ENCODE measurements at regions not wholly inside any gene's neighbourhood (a gene's known extent, or its start where the extent isn't known, plus 50 kb on each side); places are given as distances from the start of the nearest gene placed in this dataset.

GRCh38 chr12:111310076-111310870, 58.6 kb downstream of the PHETA1 start:
- DNase-seq (ENCODE audit: low read depth in 3 of 3, low spot score in 2 of 3), result no peak

- DNase-seq (ENCODE audit: low read depth in 3 of 3, low spot score in 2 of 3), result no peak
These were observed 59.3 kb downstream of the PHETA1 start for GRCh38 chr12:111309584-111309983.

GRCh38 chr12:111308473-111308872, 60.4 kb downstream of the PHETA1 start:
- DNase-seq (ENCODE audit: low read depth in 3 of 3, low spot score in 2 of 3), result no peak

GRCh38 chr12:111304642-111305071, 64.2 kb downstream of the PHETA1 start:
- no peak for DNase-seq (ENCODE audit: low read depth in 3 of 3, low spot score in 2 of 3)

DNA sequence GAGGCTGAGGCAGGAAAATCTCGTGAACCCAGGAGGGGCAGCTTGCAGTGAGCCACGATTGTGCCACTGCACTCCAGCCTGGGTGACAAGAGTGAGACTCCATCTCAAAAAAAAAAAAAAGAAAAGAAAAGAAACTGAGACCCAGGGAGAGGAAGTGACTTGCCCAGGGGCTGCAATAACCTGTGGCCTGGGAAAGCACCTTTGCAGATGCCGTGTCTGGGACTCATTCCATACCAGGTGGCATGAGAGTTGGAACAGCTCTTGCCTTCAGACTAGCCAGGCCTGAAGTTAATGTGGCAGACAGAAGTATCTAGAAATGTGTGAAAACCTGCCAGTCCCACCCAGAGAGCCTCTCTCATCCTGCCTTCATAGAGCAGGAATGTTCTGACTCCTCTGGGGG, 65.4 kb downstream of the PHETA1 start:
- no peak for DNase-seq (ENCODE audit: low read depth in 3 of 3, low spot score in 2 of 3)

DNA sequence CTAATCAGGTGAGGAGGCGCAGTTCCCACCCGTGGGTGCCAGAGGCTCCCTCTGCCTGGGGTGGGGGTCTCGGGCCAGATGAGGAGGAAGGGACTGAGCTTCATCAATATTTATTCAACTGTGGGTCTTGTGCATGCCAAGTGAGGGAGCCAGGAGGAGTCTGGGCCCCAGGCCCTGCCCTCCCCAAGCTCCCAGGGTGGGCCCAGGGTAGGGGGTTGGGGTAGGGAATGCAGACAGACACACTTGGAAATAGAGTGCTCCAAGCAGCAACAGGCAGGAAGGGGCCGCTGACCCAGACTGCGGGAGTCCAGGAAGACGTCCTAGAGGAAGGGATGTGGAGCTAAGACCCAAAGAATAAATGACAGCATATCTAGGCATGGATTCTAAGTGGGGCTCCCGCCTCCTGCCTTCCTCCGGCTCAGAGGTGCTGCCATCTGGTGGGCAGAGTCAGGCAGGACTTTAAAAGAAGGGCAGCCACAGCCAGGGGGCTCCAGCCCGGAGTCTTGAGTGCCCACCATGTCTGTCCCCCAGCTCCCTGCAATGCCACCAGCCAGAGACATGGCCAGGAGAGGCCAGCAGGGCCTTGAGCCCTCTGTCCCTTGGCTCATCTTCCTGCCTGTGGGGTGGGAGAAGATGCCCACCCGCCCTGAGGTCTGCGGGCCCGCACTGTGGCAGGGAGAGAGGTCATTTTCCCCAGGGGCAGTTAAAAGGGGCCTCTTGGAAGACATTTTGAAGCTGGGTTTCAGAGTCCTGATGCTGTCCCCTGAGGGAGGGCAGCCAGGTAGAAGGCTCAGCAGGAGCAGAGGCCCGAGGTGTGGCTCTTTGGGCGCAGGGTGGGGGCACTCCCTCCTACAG, 70.1 kb downstream of the PHETA1 start:
- peak; percentile 36 to 54 (median 36) for DNase-seq (ENCODE audit: low read depth in 3 of 3, low spot score in 2 of 3)

DNA sequence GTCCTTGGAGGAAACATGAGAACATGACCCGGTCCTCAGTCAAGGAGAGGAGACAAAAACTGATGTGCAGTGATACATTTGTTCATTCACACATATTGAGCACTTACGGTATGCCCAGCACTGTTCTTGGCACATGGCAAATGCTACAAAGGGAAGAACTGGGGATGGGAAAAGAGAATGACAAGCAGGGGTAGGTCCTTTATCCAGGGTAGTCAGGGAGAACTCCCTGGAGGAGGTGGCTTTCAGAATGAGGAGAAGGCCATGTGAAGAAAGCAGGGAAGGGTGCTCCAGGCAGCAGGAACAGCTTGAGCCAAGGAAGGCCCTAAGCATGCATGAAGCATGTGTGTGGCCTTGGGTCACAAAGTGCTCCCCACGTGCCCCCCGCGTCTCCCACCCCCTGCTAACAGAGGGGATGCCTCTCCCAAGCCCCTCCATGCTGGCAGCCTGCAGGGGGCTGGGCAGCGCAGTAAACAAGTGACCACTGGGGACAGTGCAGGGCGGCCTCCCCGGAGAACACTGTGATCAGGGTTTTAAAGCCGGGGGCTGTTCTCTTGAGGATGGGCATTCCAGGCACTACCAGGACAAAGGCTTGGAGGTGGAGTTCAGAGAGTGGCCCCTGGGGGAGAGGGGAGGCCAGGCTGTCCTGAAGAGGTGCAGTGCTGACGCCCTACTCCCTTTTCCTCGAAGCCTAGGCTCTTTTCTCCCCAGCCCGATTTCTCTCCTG, 71.0 kb downstream of the PHETA1 start:
- DNase-seq (ENCODE audit: low read depth in 3 of 3, low spot score in 2 of 3), result no peak

DNA sequence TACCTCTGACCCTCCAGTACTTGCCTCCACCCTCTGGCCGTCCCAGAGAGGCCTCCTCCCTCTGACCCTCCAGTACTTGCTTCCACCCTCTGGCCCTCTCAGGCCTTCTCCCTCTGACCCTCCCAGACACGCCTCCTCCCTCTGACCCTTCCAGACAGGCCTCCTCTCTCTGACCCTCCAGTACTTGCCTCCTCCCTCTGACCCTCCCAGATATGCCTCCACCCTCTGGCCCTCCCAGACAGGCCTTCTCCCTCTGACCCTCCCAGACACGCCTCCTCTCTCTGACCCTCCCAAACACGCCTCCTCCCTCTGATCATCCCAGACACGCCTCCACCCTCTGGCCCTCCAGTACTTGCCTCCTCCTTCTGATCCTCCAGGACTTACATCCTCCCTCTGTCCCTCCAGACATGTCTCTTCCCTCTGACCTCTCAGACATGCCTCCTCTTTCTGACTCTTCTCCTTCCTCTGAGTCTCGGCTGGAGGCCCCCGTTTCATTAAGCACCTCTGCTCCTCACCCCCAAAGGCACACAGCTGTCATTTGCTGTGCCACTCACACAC, 71.9 kb downstream of the PHETA1 start:
- DNase-seq (ENCODE audit: low read depth in 3 of 3, low spot score in 2 of 3), result no peak

- no peak for DNase-seq (ENCODE audit: low read depth in 3 of 3, low spot score in 2 of 3)
These were observed 73.7 kb downstream of the PHETA1 start for GRCh38 chr12:111295176-111295575.

DNA sequence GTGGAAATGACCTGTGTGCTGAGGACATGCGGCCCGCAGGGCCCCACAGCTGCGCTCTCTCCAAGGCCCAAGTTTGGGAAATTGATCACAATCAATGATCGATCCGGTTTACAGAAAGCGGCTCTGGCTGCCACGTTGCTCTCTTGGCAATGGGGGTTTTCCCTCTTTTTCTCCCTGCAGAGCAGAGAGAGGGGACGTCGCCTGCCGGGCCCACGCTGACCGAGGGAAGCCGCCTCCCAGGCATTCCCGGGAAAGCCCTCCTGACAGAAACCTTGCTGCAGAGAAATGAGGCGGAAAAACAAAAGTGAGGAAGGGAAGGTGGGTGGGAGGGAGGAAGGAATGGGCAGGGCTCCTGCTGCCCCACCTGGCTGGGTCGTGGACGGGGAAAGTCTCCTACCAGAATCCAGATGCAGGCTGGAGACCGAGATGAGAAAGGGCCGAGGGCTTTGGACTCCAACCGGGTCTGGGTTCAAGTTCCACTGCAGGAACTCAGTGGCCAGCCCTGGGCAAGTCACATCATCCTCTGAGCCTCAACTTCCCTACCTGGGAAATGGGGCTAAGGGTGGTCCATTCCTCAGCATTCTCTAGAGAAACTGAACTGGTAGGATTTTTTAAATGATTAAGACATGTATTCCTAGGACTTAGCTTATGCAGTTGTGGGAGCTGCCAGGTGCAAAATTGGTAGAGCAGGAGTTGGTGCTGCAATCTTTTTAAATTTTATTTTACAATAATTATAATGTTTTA, 75.5 kb downstream of the PHETA1 start:
- DNase-seq (ENCODE audit: low read depth in 3 of 3, low spot score in 2 of 3), result no peak

DNA sequence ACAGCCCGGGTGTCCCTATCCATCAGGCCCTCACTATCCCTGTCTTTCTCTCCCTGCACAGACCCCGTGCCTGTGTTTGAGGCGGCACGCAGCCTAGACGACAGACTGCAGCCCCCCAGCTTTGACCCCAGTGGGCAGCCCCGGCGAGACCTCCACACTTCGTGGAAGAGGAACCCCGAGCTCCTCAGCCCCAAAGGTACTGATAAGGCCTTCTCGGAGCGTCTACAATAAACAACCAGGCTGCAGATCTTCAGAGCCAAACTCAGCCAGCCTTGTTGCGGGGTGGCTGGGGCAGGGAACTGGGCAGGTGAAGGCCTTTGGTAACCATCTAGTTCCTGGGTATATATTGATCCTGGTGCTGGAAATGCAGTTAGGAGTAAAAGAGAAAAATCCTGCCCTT, 77.5 kb downstream of the PHETA1 start:
- no peak for DNase-seq (ENCODE audit: low read depth in 3 of 3, low spot score in 2 of 3)

DNA sequence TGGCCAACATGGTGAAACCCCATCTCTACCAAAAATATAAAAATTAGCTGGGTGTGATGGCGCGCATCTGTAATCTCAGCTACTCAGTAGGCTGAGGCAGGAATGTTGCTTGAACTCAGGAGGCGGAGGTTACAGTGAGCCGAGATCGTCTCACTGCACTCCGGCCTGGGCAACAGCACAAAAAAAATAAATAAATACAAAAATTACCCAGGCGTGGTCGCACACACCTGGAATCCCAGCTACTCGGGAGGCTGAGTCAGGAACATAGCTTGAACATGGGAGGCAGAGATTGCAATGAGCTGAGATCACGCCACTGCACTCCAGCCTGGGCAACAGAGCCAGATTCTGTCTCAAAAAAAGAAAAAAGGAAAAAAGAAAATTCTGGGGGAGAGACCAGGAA, 80.1 kb downstream of the PHETA1 start:
- DNase-seq (ENCODE audit: low read depth in 3 of 3, low spot score in 2 of 3), result no peak

DNA sequence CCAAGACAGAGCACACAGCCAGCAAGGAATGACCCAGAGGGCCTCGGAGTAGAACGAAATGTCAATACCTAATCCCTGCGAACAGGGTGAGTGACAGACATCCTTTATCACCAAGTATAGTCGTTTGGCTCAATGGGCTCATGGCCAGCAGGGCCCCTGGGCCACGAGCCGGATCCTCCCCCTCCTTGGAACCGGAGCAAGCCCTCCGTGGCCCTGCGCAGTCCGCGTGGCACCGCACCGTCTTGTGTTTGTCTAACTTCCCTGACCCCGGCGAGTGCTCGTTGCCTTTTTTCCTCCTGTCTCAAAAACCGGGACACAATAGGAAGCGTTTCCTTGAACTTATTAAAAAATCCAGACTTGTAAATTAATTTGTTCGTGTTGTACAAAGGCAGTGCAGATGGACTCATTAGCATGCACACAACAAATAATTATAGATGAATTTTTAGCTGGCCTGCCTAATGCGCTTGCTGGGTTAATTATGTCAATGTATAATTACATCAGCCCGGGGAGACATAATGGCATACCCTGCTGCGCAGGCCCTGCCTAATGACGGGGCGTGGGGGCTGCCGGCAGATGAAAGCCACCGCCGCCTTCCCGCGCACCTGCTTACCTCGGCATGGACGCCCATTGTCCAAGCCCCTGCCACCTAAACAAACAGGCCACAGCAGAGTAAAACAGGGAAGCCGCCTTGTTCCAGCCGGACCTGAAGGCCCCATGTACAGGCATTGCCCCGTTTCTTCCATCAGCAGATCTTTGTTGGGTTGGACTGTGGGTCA, 81.6 kb downstream of the PHETA1 start:
- DNase-seq (ENCODE audit: low read depth in 3 of 3, low spot score in 2 of 3), result no peak

GRCh38 chr12:111285200-111285599, 83.7 kb downstream of the PHETA1 start:
- DNase-seq (ENCODE audit: low read depth in 3 of 3, low spot score in 2 of 3), result no peak

DNA sequence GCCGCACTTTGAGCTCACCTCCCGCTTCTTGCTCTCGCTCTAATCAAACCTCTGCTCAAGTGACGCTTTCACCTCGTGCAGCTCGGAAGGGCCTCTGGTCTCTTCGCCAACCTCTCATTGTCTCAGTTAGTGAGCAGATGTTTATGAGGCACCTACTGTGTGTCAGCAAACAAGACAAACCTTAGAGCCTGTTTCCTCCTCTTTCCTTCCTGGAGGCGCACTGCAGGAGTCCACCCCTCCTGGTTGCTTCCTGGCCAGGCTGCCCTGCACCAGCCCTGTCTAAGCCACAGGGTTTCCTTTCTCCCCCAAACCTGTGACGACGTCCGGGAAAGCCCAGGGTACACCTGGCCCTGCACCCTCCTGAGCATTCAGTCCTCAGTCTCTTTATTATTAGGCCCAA, 84.2 kb downstream of the PHETA1 start:
- DNase-seq (ENCODE audit: low read depth in 3 of 3, low spot score in 2 of 3), result no peak

GRCh38 chr12:111283966-111284365, 84.9 kb downstream of the PHETA1 start:
- DNase-seq (ENCODE audit: low read depth in 3 of 3, low spot score in 2 of 3), result no peak

DNA sequence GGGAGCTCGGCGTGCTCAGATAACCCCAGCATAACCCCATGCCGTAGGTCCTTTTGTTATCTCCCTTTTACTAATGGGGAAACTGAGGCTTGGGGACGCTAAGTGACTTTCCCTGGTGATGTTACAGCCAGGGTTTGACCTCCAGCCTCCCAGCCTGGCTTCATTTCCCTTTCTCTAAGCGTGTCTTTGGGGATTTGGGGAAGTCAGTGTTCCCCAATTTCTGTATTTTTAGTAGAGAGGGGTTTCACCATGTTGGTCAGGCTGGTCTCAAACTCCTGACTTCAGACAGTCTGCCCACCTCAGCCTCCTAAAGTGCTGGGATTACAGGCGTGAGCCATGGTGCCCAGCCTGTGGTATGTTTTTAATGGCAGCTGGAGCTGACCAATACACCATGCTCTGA, 85.4 kb downstream of the PHETA1 start:
- no peak for DNase-seq (ENCODE audit: low read depth in 3 of 3, low spot score in 2 of 3)

- DNase-seq (ENCODE audit: low read depth in 3 of 3, low spot score in 2 of 3), result no peak
These were observed 91.3 kb downstream of the PHETA1 start for GRCh38 chr12:111277570-111277969.

DNA sequence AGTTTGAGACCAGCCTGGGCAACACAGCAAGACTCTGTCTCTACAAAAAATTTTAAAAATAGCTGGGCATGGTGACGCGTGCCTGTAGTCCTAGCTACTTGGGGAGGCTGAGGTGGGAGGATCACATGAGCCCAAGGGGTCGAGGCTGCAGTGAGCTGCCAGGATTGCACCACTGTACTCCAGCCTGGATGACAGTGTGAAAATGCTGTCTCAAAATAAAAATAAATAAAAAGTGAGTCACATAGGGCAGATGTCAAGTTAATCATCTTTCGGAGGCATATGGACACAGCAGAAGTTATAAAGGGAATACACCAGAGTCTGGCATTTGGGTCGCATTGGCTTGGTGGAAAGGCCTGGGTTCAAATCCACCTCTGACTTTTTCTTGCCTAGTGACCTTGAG, 92.7 kb downstream of the PHETA1 start:
- no peak for DNase-seq (ENCODE audit: low read depth in 3 of 3, low spot score in 2 of 3)

- no peak for DNase-seq (ENCODE audit: low read depth in 3 of 3, low spot score in 2 of 3)
These were observed 93.6 kb downstream of the PHETA1 start for GRCh38 chr12:111275308-111275707.

Data from right renal cortex interstitium (tissue), 3 donors.